Fibroblast of skin of right quadriceps (primary cell): ENCODE measurements at regions not wholly inside any gene's neighbourhood (a gene's known extent, or its start where the extent isn't known, plus 50 kb on each side); places are given as distances from the start of the nearest gene placed in this dataset.
"Not testable (repeated sequence)": the region's sequence is repeated elsewhere in the genome, so short reads cannot be mapped to it uniquely, and the experiment has no call there.

Experiments
- DNase-seq: peaks from one replicate; pipeline ENCODE4 v3.0.0-alpha.2; 2013

DNA sequence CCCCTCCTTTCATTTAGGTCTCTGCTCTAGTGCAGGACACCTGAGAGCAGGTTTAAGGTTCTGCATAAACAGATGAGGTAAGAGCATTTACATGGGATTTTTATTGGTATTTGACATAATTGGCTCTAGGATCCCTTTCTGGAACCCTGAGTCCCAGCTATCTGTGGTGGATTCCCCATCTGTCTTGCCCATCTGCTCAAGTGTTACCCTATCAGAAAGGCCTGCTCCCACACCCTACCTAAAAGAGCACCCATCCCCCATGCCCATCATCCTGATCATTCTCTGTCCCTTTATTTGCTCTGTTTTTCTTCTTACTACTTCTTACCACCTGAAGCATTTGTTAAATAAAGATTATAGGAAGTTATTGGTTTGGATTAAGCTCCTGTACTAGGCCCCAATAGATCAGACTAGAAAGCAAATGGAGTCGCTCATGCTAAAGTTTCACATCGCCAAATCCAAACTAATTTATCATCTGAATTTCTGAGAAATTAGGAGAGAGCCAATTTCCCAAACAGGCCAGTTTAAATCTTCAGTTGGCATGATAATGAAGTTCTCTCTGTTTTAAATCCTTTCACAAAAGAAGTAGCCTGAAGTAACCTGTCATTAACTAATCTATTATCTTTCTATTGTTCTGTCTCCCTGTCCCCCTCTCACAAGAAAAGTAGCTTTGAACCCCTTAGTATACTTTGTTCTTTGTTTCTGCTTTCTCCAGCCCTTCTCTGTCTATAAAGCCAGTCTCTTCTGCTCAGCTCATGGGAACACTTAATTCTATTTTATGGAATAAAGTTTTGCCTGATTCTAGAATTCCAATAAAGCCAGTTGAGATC, 178.6 kb downstream of the ZNF674 start:
- DNase-seq = no peak

DNA sequence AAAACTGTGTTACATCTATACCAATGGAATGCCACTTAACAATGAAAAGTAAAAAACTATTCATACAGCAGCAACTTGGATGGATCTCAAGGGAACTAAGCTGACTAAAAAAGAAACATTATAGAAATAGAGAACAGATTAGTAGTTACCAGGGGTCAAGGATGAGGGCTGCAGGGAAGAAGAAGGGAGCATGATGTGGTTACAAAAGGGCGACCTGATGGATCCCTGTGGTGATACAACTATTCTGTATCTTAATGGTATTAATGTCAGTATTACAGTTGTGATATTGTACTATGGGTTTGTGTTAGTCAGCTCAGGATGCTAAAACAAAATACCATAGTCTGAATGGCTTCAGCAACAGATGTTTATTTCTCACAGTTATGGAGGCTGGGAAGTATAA, 190.7 kb downstream of the ZNF674 start:
- DNase-seq = no peak

DNA sequence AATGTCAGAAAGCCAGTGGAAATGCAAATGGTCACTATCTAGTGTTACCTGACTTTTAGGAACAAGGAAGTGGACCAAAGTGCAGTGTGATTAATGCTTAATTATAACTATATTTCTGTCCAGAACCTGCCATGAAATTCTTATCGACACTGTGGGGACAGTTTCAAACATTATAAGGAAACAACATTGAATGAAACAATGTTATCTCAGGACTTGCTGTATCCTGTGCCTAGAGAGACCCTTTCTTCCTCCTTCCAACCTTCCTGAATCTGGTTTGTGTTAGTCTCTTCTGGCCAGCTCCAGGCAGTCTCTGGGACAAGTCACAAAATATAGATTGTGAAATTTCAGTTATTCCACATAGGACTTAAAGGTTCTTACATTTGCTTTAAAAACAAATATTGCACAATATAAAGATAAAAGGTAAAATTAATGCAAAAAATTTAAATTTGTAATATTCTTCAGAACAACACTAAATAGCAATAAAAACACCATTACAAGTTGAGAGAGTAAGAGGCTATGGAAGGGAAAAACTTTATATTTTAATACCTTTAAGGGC, 203.4 kb downstream of the ZNF674 start:
- no peak for DNase-seq

DNA sequence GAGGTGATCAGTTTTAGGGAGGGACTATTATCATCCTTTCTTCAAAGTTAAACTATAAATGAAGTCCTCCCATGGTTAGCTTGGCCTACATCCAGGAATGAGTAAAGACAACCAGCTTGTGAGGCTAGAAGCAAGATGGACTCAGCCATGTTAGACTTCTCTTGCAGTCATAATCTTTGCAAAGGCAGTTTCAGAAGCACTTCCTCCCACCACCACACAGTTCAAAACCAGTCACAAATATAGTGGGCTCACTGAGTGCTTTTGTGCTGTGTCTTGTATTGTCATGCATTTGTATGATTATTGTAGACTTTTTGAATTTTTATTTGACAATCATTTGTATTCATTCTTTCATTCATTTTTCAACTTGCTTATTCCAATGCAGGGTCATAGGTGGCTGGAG, 204.5 kb downstream of the ZNF674 start:
- no peak for DNase-seq

DNA sequence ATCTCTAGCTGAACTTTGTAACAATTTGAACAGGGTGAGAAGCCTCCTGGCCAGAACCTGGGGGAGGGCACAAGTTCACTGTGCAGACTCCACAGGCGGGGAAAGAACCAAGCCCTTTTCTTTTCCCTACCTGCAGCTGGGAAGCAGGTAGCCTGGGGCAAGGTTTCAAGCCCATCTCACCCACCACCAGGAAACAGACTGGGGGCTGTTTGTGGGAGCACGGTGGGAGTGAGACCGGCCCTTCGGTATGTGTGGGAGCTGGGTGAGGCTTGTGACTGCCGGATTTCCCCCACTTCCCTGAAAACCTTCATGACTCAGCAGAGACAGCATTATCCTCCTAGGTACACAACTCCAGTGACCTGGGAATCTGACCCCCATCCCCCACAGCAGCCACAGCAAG, 211.7 kb downstream of the ZNF674 start:
- no peak for DNase-seq

DNA sequence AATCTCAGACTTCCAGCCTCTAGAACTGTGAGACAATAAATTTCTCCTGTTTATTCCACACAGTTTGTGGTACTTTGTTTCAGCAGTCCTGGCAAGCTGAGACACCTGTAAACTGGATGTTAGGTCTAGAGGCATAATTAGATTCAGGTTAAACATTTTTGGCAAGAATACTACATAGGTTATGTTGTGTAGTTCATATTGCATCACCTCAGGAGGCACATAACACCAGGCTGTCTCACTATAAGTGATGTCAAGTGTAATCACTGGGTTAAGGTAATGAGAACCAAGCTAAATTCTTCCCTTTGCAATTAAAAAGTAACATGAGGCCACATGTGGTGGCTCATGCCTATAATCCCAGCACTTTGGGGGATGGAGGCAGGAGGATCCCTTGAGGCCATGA, 214.2 kb downstream of the ZNF674 start:
- no peak for DNase-seq

DNA sequence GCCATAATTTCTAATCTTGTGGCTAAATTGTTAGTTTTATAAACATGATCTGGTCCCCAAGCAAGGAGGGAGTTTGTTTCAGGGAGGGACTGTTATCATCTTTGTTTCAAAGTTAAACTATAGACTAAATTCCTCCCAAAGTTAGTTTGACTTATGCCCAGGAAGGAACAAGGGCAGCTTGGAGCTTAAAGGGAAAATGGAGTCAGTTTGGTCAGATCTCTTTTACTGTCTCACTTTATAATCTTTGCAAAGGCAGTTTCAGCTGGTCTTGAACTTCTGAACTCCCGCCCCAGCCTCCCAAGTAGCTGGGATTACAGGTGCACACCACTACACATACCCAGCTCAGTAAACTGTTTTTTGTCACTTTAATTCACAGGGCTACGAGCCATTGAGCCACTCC, 214.7 kb downstream of the ZNF674 start:
- no peak for DNase-seq

DNA sequence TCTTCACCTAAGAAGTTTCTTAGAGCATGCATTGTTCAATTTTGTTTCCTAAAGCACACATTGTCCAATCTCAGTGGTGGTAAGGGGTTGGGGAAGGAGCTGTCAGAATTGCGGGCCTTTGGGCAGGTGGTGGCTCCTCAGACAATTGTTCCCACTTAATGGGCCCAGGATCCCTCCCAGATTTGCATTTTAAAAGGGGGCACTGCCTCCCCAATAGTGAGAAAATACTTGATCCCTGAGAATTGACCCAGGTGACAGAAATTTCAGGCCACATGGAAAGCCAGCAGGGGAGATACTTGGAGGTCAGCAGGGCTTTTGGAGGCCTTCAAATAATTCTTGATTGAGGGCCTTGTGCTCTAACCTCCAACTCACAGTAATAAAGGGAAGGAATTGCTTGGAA, 217.1 kb downstream of the ZNF674 start:
- DNase-seq = no peak

DNA sequence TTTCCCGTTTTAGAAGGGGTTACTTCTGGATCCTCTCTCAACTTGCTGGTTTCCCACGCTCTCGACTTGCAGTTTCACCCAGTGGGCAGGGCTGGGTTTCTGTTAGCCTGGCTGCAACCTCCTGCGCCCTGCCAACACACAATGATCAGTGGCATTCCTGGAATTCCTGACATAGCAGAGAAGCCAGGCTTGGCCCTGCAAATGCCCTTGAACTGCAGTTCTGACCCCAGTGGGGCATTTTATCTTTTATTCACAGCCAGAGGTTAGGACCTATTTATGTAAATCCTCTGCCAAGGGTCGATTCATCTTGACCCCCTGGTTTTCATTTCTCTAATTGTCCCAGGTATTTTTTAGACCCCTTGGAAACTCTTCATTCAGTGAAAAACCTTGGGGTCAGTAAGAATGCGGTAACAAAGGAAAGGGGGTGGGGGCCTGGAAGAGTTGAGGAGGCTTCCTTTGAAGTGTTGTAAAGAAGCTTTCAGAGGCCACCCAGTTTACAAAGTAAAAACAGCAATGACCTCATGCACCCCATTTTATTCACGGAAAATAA, 217.6 kb downstream of the ZNF674 start:
- DNase-seq = peak; percentile 17

DNA sequence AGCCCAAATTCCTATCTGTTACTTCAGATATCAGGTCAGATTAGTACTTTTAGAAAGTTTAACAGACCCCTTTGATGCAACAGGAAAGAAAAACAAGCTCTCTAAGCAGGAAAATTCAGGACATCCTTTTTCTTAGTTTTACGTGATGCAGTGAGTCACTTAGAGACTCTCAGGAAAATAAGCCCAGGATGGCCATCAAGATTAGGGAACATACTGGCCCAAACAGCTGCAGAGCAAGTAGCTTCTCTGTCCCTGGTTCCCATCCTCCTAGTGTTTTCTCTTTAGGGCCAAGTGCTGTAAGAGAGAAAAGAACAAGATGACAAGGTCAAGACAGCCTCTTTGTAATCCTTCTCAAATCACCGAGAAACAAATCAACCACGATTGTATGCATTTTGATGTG, 219.1 kb downstream of the ZNF674 start:
- DNase-seq = peak; percentile 6

DNA sequence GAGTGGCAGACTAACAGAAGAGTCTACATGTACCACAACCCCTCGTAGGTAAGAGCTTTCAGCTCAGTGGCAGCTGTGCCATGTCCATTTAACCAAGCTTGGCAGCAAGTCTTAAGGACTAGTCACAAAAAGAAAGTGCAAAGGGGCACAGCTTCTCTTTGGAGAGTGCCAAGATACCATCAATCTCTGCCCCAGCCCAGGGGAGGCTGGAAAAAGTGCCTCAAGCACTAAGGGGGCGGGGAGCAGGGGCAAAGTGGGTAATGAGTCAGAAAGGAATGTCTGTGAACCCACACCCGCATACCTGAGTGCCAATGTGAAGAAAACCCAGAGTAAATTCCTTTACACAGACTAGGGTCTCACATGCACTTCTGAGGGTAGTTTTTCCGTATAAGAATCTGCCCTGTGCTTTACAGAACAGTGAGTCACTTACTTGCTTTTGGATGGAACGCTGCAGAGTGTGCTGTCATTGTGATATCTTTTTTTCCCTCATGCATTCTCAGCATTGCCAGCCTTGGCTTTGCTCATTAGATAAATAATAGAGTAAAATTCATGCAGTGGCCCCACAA, 219.8 kb downstream of the ZNF674 start:
- DNase-seq = peak; percentile 73

DNA sequence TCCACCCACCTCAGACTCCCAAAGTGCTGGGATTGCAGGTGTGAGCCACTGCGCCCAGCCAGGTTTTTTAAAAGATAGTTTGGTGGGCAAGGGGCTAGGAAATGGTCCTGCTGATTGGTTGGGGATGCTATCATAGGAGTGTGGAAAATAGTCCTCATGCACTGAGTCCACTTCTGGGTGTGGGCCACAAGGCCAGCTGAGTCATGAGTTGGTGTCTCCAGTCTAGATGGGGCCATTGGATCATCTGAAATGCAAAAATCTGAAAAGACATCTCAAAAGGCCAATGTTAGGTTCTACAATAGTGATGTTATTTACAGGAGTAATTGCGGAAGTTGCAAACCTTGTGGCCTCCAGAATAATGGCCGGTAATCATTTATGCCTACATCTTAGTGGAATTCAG, 221.1 kb downstream of the ZNF674 start:
- no peak for DNase-seq

DNA sequence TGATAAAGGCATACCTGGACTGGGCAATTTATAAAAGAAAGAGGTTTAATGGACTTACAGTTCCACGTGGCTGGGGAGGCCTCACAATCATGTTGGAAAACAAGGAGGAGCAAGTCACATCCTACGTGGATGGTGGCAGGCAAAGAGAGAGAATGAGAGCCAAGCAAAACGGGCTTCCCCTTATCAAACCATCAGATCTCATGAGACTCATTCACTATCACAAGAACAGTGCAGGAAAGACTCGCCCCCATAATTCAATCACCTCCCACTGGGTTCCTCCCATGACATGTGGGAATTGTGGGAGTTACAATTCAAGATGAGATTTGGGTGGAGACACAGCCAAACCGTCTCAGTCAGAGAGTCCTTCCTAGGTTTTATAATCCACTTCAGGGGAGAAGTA, 222.3 kb downstream of the ZNF674 start:
- DNase-seq = not testable (repeated sequence)

DNA sequence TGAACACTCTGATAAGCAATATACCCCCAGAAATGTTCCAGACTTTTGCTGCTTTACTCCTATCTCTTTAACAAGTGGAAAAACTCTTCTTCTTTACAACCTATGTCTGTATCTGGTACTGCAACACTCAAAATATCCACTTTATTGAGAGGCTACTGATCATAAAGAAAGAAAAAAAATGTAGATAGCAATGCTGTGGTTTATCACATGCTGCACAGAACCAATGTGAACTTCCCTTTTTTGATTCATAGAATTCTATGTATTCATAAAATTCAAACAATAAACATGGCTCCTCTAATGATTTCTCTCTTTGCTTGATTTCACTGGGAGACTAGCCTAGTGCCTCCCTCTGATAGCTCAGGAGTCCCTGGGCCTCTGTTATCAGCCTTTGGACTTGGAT, 223.5 kb downstream of the ZNF674 start:
- no peak for DNase-seq

DNA sequence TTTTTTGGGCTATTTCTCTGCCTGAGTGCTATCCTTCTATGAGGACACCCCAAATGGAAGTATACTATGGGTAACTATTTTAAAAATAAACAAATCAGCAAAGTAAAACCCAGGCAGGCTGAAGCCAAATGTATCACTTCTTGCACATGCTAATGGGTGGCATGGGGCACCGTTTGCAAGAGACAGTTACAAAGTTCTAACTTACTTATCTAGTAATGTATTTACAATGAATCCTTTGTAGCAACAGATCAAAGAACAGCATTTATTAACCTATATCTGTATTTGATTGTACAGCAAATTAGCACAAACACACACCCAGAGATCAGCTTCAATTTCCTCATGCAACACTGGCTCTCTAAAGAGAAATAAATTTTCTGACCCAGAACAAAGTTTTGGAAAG, 225.5 kb downstream of the ZNF674 start:
- DNase-seq = no peak

DNA sequence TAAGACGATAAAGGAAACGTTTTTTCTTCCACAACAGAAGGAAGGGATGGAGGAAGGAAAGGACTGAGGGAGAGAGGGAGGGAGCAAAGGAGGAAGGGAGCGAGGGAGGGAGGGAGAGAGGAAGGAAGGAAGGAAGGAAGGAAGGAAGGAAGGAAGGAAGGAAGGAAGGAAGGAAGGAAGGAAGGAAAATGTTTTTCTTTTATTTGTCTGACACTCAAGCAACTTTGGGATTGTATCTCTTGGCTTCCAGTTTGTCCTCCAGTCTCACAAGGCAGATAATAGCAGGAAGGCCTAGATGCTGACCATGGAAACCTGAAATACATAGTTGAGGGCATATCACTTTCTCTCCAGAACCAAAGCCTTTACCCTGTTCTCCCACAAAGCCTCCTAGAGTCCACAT, 226.7 kb downstream of the ZNF674 start:
- DNase-seq = no peak

DNA sequence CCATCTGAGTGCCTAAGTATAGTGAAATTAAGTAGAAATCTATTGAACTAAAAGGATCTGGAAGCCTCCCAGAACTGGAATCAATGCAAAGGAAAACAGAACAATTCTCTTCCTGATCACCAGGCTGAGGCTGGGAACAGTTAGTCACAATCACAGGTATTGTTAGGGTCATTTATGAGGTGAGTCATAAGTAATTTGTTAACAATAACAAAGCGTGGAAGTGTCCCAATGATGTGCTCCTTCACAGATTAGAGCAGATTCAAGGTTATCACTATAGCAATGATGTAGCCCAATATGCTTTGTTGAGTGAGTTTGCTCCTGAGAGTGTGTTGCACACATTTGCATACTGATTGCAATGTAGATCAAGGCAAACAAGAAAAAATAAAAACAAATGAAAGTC, 228.1 kb downstream of the ZNF674 start:
- DNase-seq = no peak

DNA sequence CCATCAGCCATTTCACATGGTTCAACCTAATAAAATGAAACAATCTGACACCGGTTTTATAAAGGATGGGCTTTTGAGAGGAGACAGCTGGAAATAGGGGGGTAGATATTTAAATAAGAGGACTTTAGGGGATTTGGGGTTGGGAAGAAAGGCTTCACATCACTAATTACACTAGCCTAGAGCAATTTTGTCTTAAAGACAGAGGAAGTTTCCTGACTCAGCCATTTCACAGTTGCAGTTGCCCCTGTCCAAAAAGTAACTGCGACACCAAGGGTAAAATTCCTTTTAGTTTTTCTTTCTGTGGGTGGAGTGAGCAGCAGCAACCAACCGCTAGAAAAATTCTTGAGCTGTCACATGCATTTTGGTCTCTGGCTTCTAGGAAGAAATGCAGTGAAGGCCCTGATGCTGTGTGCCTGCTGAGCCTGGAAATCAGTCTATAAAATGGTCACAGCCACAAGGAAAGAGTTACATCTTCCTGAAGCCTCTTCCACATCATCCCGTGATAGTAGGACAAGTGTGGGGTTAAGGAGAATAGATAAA, 233.6 kb downstream of the ZNF674 start:
- peak; percentile 0 for DNase-seq

DNA sequence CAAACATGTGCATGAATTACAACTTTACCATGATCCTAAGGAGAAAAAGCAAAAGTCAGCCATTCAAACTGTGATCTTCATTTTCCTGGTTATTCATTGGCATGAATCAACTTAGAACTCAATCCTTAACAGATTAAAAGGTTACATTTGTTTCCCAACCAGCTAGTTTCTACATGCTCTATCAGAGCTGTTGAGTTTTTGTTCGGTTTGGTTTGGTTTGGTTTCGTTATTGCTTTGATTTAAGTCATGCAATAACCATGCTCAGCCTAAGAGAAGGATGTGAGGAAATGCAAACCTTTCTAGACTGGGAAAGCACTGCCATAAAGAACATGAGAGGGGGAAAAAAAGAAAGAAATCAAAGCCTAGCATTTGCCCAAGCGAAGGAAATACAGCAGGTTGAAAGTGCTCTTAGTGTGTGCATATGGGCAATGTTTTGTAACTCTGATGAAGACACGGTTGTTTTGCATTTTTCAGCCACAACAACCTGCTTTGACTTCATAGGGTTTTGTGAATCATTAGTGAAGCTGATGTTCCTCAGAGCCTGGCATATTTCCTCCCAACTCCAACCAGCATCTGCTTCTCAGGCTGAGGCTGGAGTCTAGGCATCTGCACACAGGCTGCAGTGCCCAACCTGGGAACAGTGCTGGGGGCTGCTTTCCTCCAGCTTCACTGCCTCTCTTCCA, 234.3 kb downstream of the ZNF674 start:
- no peak for DNase-seq

DNA sequence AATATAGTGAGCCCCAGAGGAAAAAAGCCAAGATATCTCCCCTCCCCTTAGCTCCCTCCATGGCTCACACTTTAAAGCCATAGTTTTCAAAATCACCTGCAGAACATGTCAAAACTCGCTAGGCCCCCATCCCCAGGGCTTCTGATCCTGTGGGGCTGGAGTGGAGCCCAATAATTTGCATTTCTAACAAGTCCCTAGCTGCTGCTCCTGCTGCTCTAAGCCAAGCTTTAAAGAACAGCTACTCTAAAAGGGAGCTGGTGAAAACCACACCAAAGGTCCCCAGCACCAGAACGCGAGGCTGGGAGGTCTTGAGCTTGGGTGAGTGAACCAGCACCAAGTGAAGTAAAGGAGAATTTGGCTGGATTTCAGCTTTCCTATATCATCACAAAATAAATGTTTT, 237.1 kb downstream of the ZNF674 start:
- no peak for DNase-seq

DNA sequence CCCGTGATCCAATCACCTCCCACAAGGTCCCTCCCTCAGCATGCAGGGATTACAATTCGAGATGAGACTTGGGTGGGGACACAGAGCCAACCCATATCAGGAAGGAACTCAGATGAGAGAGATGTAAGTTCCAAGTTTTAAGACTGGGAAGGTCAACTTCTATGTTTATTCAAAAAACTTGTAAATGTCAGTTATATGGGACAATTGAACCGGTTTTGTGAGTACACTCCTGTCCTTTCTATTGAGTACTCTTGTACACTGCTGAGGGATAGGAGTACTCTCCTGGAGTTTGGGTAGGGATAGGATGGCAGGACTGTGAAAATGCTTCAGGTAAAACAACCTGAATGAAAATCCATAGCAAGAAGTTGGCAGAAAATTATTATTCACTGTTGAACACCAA, 239.1 kb downstream of the ZNF674 start:
- no peak for DNase-seq

DNA sequence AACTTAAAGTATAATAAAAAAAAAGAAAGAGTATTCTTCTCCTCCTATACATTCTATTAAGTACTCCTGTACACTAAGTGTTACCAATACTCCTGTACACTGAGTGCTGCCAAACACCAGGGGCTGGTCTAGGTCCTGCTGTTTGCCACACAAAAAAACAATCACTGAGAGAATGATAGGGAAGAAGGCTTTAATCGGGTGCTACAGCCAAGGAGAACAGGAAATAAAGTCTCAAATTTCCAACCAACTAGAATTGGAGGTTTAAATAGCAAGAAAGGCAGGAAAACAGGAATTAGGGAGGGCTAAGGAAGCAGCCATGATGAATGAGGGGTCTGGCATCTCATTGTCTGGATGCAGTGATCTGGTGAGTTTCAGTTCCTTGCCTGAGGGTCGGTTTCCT, 239.8 kb downstream of the ZNF674 start:
- no peak for DNase-seq

DNA sequence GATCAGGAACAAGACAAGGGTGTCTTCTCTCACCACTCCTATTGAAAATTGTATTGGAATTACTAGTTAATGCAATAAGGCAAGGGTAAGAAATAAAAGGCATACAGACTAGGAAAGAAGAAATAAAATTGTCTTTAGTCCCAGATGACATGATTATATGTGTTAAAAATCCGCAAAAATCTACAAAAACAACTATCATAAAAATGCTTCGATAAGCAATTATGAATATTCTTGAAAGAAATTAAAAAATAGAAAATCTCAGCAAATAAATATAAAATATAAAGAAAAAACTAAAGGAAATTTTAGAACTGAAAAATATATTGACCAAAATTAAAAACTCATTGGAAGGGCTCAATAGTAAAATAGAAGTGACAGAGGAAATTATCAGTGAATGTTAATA, 243.3 kb downstream of the ZNF674 start:
- no peak for DNase-seq
